ENCODE measurements at regions not wholly inside any gene's neighbourhood (a gene's known extent, or its start where the extent isn't known, plus 50 kb on each side); places are given as distances from the start of the nearest gene placed in this dataset.
A peak's percentile ranks its signal among the peaks of the same experiment; 100 is the strongest.

GRCh38 chr6:5946701-5947100 lies 60.0 kb downstream of the NRN1 start:
- no peak for DNase-seq

- no peak for DNase-seq
Measured at GRCh38 chr6:5946181-5946580, 60.5 kb downstream of the NRN1 start.

- no peak for DNase-seq
Measured at GRCh38 chr6:5943591-5943990, 63.1 kb downstream of the NRN1 start.

- no peak for DNase-seq
Measured at GRCh38 chr6:5942591-5942990, 64.1 kb downstream of the NRN1 start.

- DNase-seq, result no peak
Measured at GRCh38 chr6:5941188-5941587, 65.5 kb downstream of the NRN1 start.

- DNase-seq, result no peak
Measured at GRCh38 chr6:5938934-5939333, 67.8 kb downstream of the NRN1 start.

GRCh38 chr6:5937936-5938706 lies 68.6 kb downstream of the NRN1 start:
- DNase-seq, result no peak

- no peak for DNase-seq
Measured at GRCh38 chr6:5937169-5937909, 69.4 kb downstream of the NRN1 start.

GRCh38 chr6:5936631-5937030 lies 70.1 kb downstream of the NRN1 start:
- DNase-seq, result no peak

- no peak for DNase-seq
Measured at GRCh38 chr6:5936140-5936539, 70.6 kb downstream of the NRN1 start.

- no peak for DNase-seq
Measured at GRCh38 chr6:5930968-5931367, 75.8 kb downstream of the NRN1 start.

- DNase-seq, result no peak
Measured at GRCh38 chr6:5930143-5930770, 76.5 kb downstream of the NRN1 start.

GRCh38 chr6:5923840-5924239 lies 82.9 kb downstream of the NRN1 start:
- DNase-seq, result no peak

- DNase-seq, result no peak
Measured at GRCh38 chr6:5922230-5922629, 84.5 kb downstream of the NRN1 start.

- no peak for DNase-seq
Measured at GRCh38 chr6:5909721-5910120, 97.0 kb downstream of the NRN1 start.

GRCh38 chr6:5906842-5907241 lies 99.9 kb downstream of the NRN1 start:
- DNase-seq, result no peak

GRCh38 chr6:5906340-5906670 lies 100.4 kb downstream of the NRN1 start:
- no peak for DNase-seq

GRCh38 chr6:5905431-5906339 lies 101.0 kb downstream of the NRN1 start:
- DNase-seq, result peak; percentile 10 to 17

- no peak for DNase-seq
Measured at GRCh38 chr6:5904532-5904931, 102.2 kb downstream of the NRN1 start.

- no peak for DNase-seq
Measured at GRCh38 chr6:5899216-5900045, 107.3 kb downstream of the NRN1 start.

- no peak for DNase-seq
Measured at GRCh38 chr6:5898563-5898962, 108.2 kb downstream of the NRN1 start.
